ENCODE measurements at regions not wholly inside any gene's neighbourhood (a gene's known extent, or its start where the extent isn't known, plus 50 kb on each side); places are given as distances from the start of the nearest gene placed in this dataset.
A peak's percentile ranks its signal among the peaks of the same experiment; 100 is the strongest.

GRCh38 chr5:93930098-93930497 is 188.7 kb upstream of the POU5F2 start:
- no peak for DNase-seq (ENCODE audit: low read depth)

DNA sequence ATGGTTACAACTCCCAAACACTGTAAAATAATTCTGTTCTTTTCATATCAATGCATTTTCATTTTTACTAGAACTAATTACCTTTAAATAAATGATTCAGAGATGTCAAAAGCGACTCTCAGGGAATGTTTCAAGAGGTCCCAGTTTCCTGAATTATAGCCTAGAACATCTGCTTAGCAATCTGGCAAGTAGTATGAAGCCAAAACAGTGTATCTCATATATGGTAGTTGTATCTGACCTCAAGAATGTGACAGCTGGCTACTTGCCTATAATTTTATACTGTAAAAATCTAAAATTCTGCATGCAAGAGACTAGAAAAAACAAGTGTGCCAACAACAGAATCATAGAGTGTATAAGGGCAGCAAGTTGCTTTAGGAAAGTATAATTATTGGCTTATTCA is 187.7 kb upstream of the POU5F2 start:
- no peak for DNase-seq (ENCODE audit: low read depth)

DNA sequence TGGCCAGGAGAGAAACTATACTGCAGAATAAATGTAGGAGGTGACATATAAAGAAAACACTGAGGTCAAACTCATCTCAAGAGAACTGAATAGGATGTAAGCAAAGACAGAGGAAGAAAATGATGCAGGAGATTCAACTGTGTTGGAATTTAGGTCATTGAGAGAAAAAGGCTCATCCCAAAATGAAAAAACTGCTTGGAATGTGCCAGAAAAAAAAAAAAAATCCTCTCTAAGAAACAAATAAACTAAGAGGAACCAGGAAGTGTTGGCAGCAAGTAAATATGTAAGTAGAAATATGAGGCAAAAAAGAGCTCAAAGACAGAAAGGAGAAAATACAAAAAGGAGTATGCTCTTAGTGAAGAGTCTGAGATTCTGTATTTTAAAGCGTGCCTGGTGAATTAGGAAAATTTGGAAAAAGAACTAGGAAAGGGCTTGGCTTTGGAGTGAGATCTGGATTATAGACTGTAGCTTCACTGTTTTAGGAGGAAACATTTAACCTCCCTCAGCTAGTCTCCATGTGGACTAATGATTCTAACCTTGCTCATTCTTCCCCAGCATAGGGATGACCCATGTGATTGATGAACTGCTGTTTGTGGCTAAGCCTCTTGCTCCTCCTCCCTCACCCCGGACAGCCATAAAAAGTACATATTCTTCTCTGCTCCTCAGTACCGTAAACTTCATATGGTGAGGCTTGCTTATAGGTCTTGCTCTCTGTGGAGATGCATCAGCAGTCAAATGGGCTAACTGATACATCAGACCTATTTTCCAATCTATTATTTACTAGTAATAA is 185.6 kb upstream of the POU5F2 start:
- DNase-seq (ENCODE audit: low read depth): peak; percentile 15

DNA sequence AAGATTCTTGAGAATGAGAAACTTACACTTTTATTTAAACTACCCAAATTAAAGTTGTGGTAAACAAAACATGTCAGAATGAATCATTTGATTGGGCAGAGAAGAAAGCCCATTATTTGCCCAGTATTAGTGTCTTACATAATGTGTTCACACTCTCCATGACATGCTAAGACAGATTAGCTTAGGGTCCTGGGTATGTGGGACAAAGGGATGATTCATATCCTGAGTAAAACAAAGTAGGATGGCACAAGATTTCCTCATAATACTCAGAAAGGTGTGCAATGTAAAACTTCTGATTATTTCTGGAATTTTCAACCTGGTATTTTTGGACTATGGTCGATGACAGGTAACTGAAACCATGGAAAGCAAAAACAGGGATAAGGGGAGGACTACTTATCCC is 183.9 kb upstream of the POU5F2 start:
- peak; percentile 54 for DNase-seq (ENCODE audit: low read depth)

DNA sequence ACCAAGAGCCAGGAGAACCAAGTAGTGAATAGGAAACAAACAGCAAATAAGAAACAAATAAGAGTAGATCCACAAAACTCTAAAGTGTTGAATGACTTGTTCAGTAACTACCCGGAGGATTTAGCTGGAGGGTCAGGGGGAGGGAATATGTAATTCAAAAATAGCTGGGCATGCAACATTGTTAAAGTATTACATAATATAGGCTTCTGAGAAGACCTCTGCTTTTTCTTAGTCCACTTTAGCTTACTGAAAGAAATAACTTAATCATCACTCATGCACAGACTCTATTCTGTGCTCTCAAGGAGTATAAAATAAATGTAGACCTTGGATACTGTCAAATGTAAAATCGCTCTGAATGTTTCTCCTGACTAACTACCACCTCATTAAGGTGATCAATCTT is 183.2 kb upstream of the POU5F2 start:
- DNase-seq (ENCODE audit: low read depth): peak; percentile 4

DNA sequence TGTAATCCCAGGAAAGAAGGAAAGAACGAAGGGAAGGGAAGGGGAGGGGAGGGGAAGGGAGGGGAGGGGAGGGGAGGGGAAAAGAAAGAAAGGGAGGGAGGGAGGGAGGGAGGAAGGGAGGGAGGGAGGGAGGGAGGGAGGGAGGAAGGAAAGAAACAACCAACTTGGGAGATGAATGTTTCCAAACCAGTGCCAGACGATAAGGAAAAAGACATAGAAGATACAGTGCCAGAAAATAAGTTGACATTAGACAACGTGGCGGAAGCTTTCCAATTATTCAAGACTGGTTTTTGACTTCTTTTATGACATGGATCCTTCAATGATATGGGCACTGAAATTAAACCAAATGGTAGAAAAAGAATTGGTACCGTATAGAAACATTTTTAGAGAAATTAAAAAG is 181.2 kb upstream of the POU5F2 start:
- no peak for DNase-seq (ENCODE audit: low read depth)

DNA sequence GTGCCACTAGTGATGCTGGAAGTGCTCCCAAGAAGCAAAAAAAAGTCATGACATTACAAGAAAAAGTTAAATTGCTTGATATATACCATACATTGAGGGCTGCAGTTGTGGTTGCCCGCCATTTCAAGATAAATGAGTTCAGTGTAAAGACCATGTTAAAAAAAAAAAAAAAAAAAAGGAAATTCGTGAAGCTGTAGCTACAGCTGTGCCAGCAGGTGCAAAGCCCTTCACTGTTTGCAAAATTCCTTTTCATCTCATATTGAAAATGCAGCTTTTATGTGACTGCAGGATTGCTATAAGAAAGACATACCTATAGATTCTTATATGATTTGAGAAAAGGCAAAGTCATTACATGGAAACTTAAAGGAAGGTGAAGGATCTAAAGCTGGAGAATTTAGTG is 179.6 kb upstream of the POU5F2 start:
- DNase-seq (ENCODE audit: low read depth): no peak

- no peak for DNase-seq (ENCODE audit: low read depth)
Observed at GRCh38 chr5:93916872-93917271, 175.5 kb upstream of the POU5F2 start.

GRCh38 chr5:93915142-93915553 is 173.7 kb upstream of the POU5F2 start:
- peak; percentile 66 for DNase-seq (ENCODE audit: low read depth)

GRCh38 chr5:93911609-93912008 is 170.2 kb upstream of the POU5F2 start:
- no peak for DNase-seq (ENCODE audit: low read depth)

DNA sequence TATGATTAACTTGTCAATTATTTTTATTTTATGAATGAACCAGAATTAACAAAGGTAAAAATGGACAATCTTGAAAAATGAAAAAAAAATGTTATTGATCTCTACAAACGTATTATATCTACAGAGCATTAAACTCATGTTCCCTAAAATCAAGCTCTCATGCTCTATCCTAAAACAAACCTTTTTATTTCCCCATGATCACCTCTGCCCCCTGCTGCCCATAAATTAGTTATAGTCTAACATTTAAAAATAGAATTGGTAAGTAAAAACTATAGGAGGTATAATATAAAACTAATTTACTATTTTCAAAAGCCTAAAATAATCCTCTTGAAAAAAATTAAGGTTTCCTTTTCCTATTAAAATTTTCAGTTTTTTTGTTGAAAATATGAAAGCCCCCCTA is 168.0 kb upstream of the POU5F2 start:
- DNase-seq (ENCODE audit: low read depth): no peak

DNA sequence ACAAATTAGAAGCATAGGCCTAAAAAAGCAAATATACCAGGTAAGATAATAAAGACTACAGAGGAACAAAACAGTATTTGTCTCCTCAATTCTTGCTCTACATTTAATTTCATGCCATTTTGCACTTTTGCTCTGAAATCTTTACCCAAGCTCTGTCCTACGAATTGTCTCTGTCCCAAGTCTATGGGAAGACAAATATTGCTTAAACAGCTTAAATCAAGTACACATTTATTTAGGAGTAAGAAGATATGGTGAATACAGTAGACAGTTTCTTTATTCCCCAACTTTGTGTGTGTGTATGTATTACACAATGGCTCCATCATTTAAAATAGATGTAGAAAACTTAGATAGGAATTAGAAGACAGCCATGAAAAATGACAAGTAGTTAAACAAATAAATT is 163.5 kb upstream of the POU5F2 start:
- DNase-seq (ENCODE audit: low read depth): no peak

- DNase-seq (ENCODE audit: low read depth): no peak
Observed at GRCh38 chr5:93902288-93902687, 160.9 kb upstream of the POU5F2 start.

- no peak for DNase-seq (ENCODE audit: low read depth)
Observed at GRCh38 chr5:93899026-93899600, 157.7 kb upstream of the POU5F2 start.

- DNase-seq (ENCODE audit: low read depth): no peak
Observed at GRCh38 chr5:93894601-93895354, 153.4 kb upstream of the POU5F2 start.

DNA sequence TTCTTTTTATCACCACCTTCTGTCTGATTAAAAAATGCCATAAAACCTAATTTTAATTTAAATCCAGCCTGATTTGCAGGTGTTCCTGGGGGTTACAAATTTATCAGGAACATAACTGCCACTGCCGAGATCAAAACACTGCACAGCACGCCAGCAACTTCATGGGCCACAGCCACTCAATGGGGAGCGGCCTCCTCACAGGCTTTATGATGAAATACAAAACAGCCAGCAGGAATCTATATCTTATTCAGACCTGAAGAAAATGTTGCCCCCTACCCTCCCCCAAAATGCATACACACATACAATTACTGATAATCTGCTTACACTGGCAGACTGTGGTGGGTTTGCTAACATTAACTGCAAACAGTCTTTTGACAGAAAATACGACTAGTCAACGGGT is 151.7 kb upstream of the POU5F2 start:
- no peak for DNase-seq (ENCODE audit: low read depth)

DNA sequence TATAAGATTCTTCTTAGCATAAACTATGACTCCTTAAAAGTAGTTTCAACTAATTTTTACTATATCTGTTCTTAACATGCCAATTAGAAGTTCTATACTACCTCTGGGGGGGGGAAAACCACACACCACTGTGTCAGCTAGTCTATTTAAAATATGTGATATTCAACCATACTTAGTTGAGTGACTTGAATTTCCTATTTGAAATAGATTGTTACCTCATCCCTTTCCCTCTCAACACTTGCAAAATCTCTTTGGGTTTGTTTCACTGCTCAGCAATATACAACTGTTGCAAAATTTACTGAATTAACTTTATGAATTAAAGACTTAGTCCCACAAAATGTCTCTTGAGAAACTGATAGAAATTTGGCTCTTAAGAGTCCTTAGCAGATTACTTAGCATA is 151.1 kb upstream of the POU5F2 start:
- no peak for DNase-seq (ENCODE audit: low read depth)

DNA sequence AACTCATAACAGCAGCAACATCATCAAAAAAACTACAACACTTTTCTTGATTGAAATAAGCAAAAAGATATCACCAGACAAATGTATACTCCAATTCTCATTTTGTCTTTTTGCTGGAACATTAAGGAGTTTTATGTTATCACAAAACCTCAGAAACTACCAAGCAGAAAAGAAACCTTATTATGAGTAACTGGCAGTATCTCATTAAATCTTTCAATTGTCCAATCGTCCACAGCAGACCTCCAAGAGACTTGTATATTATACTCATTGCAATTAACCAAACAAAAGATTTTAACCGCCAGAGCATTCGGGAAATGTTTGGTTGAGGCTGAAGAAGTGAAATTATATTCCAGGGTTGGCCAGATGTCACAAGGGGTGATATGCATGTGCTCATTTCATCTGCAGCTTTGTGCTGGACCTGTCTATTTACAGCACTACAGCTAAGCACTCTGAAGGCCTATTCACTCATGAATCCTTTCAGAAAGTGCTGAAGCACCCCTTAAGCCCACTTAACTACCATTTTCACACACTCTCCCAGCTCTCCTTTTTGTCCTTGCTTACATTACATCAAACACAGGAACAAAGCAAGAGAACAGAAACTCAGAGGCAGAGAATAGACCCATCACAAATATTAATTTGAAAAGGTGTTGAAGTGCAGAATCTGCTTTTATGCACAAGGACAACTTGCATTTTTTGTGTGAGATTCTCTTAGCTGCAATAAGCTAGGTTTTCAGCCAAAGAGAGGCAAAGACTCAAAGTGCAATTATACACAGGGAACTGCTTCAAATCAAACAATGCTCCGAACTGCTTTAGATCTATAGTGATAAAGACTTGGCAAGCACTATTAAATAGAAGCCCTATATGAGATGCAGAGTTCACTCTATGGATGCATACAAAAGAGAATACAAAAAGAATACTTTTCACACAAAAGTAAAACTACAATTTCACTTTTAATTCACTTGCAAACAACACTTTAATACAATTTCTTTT is 150.4 kb upstream of the POU5F2 start:
- DNase-seq (ENCODE audit: low read depth): no peak

GRCh38 chr5:93890657-93891056 is 149.3 kb upstream of the POU5F2 start:
- DNase-seq (ENCODE audit: low read depth): peak; percentile 19

GRCh38 chr5:93887678-93888077 is 146.3 kb upstream of the POU5F2 start:
- no peak for DNase-seq (ENCODE audit: low read depth)

GRCh38 chr5:93886917-93887361 is 145.5 kb upstream of the POU5F2 start:
- DNase-seq (ENCODE audit: low read depth): no peak

All from renal cortical epithelial cell (primary cell).